CD4-positive, alpha-beta T cell treated with Interleukin-12 subunit alpha and Interleukin-12 subunit beta, for 1 hour (primary cell): ENCODE measurements at regions not wholly inside any gene's neighbourhood (a gene's known extent, or its start where the extent isn't known, plus 50 kb on each side); places are given as distances from the start of the nearest gene placed in this dataset.

Experiments
- DNase-seq: peaks from one replicate; pipeline ENCODE4 v3.0.0-alpha.2; 2020

DNA sequence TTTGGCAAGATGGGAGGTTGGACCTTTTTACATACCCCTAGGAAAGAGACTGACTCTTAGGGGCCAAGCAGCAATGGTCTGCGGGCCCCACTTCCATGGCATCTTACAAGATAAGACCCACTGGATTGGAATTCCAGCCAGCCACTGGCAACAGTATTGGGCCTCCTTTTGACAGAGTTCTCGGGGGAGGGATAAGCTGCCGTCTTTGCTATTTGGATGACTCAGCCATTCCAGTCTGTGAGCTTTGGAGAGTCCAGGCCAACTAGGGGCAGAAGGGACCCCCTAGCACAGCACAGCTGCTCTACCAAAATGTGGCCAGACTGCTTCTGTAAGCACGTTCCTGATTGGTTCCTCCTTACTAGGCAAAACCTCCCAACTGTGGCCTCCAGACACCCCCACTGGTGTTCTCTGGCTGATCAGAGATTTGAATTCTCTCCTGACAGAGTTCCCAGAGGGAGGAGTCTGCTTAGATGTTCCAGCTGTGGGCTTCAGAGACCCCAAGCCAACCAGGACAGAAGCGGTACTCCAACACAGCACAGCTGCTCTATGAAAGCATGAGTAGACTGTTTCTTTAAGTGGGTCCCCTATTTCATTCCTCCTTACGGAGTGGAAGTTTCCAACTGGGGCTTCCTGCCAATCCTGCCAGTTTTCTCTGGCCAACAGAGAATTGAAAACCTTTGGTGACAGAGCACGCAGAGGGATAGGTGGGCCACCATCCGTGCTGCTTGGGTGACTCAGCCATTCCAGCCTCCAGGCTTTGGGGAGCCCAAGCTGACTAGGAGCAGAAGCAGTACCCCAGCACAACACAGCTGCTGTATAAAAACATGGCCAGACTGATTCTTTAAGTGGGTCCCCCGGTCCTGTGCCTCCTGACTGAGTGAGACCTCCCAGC lies 672.1 kb upstream of the RIOK2 start:
- DNase-seq = no peak

DNA sequence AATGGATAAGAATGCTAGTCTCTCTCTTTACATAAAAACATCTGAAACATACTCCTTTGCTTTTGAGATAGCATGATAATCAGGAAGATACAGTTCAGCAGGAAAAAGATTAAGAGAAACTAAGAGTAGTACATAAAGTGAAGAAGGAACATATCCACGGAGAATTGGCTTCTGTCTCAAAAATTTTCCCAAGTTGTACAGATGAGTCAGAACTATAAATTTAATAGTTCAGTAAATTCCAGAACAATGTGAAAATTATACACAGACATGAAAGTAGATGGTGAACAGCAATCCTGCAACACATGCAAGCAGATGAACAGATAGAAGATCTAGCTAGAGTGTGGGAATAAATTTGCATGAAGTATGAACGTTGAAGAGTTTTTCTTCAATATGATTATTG lies 691.4 kb upstream of the RIOK2 start:
- DNase-seq = no peak

DNA sequence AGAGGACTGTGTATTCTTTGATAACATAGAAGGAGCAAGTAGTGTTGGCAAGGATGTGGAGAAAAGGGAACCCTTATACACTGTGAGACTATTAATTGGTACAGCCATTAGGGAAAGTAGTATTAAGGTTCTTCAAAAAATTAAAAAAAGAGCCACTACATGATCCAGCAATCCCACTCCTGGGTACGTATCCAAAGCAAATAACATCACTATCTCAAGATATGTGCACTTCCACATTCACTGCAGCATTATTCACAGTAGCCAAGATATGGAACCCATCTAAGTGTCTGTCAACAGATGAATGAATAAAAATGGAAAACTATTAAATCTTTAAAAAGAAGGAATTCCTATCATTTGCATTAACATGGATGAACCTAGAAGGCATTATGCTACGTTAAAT lies 693.2 kb upstream of the RIOK2 start:
- DNase-seq = no peak

DNA sequence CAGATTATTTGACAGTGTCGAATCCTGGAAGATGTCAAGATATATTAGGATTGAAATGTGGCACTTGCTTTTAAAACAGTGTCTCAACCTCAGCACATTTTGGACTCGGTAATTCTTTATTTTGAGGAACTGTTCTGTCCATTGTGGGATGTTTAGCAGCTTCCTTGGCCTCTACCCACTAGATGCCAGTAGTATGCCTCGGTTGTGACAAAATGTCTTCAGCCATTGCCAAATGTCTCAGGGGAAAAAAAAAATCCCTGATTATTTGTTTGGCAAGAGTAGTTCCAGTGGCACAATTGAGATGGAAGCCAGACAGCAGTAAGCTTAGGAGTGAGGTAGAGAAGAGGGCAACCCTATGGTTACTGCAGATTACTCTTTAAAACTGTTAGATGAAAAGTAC lies 694.5 kb upstream of the RIOK2 start:
- no peak for DNase-seq

DNA sequence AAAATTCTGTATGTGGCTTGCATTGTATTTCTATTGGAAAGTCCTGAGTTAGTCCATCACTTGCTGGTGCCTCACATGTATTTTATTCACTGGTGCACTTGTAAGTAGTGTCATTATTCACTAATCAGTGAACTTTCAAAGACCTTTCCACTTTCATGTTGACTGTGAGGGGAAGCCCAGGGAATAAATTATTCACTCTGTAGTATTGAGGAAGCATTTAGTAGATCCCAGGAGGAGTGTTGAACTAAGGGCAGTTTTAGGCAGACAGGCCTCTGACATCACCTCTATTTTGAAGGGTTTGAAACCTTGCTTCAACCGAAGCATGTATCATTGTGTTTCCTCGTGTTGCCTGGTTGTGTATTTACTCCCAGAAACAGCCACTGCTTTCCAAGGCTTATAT lies 705.4 kb upstream of the RIOK2 start:
- DNase-seq = no peak

DNA sequence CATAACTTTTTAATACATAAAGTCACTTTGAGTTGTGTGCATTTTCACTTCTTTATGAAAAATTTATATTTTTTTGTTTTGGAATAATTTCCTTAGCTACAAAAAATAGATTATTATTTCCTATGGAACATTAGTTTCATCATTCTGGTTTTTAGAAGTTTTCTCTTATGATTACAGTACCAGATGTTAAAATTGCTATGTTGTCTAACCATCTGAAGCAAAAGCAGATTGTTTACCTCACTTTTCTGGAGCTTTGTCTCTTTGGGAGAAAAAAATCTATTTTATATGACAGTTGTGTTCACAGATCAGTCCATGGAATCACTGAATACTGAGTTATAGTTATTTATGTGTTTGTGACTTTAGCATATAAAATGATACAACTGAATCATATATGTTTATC lies 708.9 kb upstream of the RIOK2 start:
- no peak for DNase-seq

DNA sequence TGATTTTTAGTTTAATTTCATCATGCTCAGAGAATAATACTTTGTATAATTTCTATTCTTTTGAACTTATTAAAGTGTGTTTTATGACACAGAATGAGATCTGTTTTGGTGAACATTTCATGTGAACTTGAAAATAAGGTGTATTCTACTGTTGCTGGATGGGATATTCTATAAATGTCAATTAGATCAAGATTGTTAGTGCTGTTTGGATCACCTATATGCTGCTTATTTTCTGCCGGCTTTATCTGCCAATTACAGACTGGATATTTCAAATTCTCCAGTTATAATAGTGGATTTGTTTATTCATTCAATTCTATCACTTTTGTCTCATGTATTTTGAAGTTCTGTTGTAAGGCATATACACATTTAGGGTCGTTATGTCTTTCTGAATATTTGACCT lies 720.7 kb upstream of the RIOK2 start:
- no peak for DNase-seq

DNA sequence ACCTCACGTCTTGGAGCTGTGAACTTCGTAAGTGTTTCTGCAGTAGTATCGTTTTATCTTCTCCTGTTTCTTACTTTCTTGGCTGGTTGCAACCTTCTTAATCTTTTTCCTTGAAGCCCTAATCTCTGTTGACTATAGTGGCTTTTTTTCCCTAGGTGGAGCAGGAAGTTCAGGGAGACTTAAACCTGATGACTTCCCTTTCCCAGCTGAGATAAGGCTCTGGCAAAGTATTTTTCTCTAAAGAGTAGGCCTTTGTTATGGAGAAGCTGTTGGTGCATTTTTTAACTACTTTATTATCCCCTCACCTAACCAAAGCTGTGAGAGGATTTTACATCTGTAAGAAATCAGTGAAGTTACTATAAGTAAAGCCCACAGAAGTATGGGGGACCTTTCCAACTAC lies 723.1 kb upstream of the RIOK2 start:
- DNase-seq = no peak

DNA sequence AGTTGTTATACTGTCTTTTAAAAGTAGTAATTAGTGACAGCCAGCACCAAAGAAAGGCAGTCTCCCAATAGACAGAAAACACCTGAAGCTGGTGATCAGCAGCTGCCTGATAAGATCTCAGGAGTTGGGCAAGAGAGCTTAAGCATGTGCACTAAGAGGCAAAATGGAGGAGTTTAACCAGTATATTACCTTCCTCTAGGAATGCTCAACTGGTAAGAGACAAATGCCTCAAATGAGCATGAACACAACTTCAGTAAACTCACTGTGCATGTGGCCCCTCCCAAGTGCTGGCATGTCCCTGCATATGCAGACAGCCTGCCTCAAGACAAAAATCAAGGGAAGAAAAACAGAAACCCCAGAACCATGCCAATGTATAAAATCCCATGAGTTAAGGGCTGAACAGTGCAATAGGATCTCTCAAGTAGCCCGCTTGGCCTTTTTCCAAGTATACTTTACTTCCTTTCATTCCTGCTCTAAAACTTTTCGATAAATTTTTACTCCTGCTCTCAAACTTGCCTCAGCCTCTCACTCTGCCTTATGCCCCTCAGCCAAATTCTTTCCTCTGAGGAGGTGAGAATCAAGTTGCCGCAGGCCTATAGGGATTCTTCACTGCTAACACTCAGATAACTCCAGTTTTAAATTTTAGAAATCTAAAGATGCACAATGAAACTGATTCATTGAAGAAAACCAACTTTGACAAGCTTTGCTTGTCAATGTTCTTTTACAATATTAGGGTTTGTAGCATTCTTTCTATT lies 724.8 kb upstream of the RIOK2 start:
- DNase-seq = no peak

DNA sequence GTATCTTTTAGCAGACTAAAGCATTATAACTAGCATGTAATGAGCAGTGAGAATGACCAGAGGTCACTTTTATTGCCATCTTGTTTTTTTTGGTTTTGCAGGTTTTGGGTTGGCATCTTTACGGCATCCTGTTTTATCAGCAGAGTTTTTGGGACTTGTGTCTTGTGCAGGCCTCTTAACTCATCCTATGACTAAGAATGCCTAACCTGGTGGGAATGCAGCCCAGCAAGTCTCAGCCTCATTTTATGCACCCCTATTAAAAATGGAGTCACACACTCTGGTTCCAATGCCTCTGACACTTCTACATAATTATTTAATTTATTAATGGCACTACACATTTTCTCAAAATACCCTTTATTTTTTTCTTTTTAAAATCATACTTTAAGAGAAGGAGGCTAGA lies 726.5 kb upstream of the RIOK2 start:
- no peak for DNase-seq

DNA sequence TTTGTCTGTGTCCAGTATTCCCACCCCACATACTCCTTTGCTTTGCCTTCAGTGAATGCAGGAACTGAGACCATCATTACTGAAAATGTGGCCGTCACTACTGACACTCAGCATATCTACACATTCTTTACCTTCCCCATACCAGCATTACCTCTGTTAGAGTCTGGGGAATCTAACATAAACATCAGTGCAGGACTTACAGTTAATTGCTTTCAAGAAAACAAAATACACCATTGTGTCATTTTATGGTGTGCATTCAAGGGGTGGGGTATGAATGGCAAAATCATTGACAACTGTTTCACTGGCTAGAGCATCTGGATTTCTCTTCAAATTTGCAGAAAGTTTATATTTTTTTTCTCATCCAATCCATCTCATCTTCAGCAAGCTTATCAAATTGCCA lies 731.4 kb upstream of the RIOK2 start:
- DNase-seq = no peak

DNA sequence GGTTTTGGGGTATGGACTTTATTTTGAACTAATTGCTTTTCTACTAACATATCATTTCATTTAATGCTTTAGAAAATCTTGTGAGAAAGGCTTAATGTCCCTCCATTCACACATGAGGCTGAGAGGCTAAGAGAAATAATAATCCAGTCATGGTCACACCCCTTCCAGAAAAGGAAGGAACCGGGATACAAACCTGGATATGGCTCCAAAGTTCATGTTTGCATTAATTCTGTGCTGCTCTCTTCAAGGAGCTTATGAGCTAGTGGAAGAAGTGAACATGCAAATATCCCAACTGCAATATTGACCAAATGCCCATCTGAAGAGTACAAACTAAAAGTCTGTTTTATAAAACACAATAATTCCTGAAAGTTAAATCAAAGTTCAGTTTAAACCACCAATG lies 732.1 kb upstream of the RIOK2 start:
- no peak for DNase-seq

DNA sequence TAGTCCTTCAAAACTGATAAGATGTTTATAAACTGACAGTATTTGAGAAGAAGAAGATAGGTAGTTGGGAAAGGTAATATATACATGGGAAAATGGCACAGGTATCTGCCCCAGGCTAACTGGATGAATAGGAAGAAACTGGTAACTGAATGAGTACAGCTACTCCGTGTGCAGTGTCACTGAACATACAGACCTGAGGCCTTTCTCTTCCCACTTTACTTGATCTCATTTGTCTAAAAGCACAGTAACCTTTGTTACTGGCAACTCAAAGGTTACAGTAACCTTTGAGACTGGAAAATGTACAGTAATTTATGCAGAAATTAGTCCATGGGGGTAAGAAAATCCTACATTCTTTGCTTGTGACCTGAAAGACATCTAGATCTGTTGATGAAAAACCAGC lies 735.0 kb upstream of the RIOK2 start:
- DNase-seq = no peak

DNA sequence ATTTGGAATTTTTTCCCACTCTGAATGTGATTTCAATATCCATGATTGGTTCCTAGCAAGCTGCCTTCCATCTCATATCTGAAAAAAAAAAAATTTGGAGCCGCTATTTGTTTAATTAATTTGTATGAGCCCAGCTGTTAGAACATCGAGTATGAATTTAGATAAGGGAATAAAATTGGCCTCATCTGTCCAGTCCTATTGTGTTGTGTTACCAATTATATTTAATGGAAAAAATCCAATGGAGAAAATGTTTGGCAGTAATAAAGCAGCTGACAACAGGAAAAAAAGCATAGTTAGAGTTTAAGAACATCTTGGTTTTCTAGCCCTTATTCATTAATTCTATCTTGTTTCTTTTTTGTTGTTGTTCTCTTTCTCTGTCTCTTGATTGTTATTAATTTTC lies 735.6 kb upstream of the RIOK2 start:
- DNase-seq = no peak

DNA sequence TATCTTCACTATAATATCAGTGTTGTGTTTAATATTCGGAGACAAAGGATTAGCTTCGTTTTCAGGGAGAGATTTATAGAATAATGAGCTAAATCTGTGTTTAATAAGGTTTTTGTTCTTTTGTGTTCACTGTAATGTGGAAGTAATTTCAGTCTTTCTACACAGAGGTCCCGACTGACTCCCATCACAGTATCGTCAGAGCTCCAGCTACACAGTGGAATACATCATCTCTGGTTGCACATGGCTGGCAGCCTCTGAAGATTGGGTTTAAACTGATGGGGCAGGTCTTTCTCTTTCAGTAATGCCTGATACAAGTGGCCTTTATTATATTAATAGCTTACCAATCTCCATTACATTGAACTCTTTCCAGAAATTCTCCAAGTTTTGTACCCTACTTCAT lies 736.7 kb upstream of the RIOK2 start:
- no peak for DNase-seq

DNA sequence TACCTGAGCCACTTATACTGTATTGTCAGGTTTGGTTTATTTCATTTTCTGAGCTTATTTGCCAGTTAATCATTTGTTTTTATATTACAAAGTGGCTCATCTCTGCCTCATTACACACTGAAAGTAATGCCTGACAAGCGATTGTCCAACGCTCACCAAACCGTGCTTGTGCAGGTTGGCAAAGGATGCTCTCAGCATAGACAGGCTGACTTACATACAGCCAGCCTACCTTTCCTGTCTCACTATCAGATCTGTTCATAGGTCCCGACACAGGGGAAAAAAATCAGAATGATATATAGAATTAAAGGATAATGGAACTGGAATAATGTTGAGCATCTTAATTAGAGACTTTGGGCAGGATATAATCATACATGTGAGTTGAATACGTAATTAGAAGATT lies 739.7 kb upstream of the RIOK2 start:
- no peak for DNase-seq

DNA sequence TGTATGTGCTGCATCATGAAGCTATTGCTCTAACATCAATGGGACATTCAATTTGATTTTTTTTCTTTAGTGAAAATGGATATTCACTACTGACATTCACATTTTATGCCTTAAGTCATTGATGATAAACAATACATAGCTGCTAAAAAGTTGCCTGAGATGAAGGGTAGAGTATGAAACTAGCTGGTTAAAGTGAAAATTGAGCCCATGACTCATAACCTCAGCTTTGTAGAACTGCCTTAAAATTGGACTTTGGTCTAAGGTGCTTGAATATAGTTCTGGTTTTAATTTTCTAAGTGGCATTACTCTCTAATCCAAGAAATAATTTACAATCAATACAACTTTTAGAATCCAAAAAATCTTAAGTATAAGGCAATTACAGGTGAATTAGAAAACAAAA lies 740.4 kb upstream of the RIOK2 start:
- no peak for DNase-seq

DNA sequence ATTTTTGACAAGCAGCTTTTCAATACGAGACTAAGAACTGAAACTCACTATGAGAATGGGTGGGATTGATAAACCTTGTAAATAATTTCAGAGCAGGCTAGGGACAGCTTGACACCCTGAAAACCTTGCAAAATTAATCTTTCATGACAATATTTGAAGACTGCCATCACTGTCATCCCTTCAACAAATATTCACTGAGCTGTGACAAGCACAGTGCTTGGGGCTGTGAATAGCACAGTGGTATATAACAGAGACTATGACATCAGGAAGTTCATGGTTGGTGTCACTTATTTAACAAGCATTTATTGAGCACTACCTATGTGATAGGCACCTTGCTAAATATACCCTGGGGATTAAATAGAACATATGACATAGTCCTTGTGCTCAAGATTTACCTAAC lies 741.0 kb upstream of the RIOK2 start:
- no peak for DNase-seq

DNA sequence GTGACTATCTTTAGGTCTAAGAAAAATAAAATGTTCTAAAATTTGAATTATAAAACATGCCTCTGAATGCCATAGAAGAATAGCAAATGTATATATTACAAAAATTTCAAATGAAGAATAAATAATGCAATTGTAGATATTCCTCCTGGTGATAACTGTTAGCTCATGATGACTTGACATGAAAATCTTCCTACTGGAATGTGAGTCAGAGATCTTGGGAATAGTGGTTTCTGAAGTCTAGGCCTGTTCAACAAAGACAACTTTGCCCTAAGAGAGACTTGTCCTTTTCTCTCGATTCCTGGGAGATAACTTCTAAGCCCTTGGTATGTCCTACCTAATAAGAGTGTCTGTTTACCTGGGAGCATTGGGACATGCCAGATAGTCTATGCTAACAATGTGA lies 746.3 kb upstream of the RIOK2 start:
- DNase-seq = no peak

DNA sequence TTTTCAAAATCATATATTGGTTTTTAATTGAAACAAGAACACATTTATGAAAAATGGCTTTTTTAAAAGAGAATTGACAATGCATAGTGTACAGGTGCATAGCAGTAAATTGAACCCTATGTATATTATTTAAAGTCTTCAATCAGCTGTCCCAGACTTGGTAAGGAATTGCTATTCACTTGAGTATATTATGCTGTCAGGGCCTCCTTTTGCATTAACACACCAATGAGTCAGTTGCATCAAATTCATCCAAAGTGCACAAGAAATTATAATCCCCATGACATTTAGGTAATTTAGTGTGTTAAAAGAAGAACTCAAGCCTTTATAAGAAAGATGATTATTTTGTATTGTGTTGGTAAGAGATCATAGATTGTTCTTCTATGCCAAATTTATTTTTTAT lies 748.8 kb upstream of the RIOK2 start:
- no peak for DNase-seq

DNA sequence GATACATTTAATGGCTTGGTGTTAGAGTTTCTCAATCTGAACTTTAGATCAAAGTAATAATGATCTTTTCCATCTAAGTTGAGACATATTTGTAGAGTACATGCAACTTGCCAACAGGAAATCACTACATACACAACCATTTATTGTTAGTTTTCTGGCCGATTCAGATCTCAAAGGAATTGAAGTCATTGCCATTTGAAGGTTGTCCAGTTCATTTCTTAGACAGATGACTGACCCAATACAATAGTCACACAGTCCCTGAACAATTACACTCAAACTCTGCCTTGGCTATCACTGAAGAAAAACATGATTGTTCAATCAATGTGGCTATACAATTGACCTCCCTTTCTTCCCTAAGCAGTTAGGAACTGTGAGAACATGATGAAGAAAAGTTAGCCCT lies 753.2 kb upstream of the RIOK2 start:
- DNase-seq = no peak

DNA sequence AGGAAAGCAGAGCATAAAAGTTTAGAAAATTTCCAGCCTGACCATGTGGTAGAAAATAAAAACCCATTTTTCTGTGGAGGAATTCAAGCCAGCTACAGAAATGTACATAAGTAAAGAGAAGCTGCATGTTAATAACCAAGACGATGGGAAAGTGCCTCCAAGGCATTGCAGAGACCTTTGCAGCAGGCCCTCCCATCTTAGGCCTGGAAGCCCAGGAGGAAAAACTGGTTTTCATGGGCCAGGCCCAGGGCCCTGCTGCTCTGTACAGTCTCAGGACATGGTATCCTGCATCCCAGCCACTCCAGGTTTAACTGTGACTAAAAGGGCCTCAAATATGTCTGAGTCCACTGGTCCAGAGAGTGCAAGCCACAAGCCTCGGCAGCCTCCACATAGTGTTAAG lies 754.8 kb upstream of the RIOK2 start:
- DNase-seq = no peak

DNA sequence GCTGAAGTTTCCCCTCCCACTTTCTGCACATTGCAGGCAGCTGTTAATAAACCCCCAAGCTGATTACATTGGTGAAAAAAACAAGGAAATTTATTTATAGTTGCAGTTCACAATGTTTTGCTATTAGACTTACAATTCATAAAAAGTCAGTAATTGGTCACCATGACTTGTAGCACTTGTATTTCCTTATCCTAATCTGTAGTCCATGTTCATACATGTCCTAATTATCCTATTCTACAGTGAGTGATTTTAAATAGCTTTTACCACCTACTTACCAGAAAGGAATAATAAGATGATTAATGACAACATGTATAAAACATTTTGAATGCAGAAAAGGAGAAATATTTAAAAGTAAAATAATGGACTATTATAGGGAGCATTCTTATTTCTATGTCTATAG lies 760.0 kb upstream of the RIOK2 start:
- DNase-seq = no peak

DNA sequence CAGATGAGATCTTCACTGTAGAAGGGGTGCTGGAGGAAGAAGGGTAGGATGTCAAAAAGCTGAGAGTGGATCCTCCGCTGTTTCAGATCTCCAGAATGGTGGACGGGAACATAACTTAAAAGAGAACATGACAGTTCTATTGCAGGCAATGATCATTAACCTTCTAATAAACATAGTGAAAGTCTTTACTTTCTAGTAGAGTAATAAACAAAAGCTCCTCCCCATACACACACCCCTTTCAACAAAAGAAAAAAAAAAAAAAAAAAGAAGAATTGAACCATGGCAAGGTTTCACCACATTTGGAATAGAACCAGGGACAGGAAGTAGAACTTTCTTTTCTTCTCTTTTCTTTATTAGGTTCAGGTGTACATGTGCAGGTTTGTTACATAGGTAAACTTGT lies 768.1 kb upstream of the RIOK2 start:
- no peak for DNase-seq

DNA sequence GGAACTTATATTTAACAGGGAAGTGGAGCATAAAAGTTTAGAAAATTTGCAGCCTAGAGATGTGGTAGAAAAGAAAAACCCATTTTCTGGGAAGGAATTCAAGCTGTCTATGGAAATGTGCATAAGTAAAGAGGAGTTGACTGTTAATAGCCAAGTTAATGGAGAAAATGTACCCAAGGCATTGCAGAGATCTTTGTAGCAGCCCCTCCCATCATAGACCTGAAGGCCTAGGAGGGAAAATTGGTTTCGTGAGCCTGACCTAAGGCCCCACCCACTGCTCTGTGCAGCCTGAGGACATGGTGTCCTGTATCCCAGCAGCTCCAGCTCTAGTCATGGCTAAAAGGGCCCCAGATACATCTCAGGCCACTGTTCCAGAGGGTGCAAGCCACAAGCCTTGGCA lies 772.4 kb upstream of the RIOK2 start:
- no peak for DNase-seq
